H1 (cell line): ENCODE measurements at regions not wholly inside any gene's neighbourhood (a gene's known extent, or its start where the extent isn't known, plus 50 kb on each side); places are given as distances from the start of the nearest gene placed in this dataset.

Experiments
- CTCF ChIA-PET: fragments of 300-600 bp; sonication (Branson Sonifier 250); formaldehyde crosslinking; loops from one replicate; lab custom pipeline; 2021; ENCODE audit not compliant: partially characterized antibody; lab: Charles Lee
- POLR2A ChIA-PET: fragments of 300-600 bp; sonication (Branson Sonifier 250); formaldehyde crosslinking; loops from one replicate; lab custom pipeline; 2021; ENCODE audit warnings: inconsistent platforms; ENCODE audit not compliant: partially characterized antibody; lab: Charles Lee
- DNase-seq, 2 experiments: peaks; one replicate each; pipeline versions ENCODE4 v3.0.0 to v3.0.0-alpha.2; 2010 to 2022; ENCODE audit warnings: low spot score in 2 of 2, low read depth in 1 of 2, mixed read lengths in 1 of 2
- FAIRE-seq: peaks from 2 replicates; lab custom pipeline; 2011; peaks lifted over from hg19 to GRCh38; lab: Jason Lieb, UNC
- H2AFZ ChIP-seq: 2 replicates; pipeline ENCODE4 v1.8.1; 2012; ENCODE audit warnings: low read length, inconsistent platforms
- H2AK5ac ChIP-seq: 2 replicates; pipeline ENCODE4 v1.6.1; 2013; ENCODE audit warnings: low read depth, low read length
- H2BK120ac ChIP-seq: replicated peaks from 2 replicates; pipeline ENCODE3; 2013; ENCODE audit warnings: low read depth, low read length, inconsistent platforms
- H2BK12ac ChIP-seq: 2 replicates; pipeline ENCODE4 v1.6.1; 2013; ENCODE audit warnings: low read depth, low read length
- H2BK15ac ChIP-seq: 2 replicates; pipeline ENCODE4 v1.6.1; 2013; ENCODE audit warnings: low read length
- H2BK20ac ChIP-seq: 2 replicates; pipeline ENCODE4 v1.6.1; 2013; ENCODE audit warnings: low read length
- H2BK5ac ChIP-seq: 2 replicates; pipeline ENCODE4 v1.6.1; 2013; ENCODE audit warnings: low read depth, low read length
- H3K14ac ChIP-seq: 2 replicates; pipeline ENCODE4 v1.6.1; 2013; ENCODE audit warnings: inconsistent platforms; ENCODE audit not compliant: insufficient read length
- H3K18ac ChIP-seq: 2 replicates; pipeline ENCODE4 v1.6.1; 2013; ENCODE audit warnings: low read length; ENCODE audit errors: extremely low read depth
- H3K23ac ChIP-seq: 2 replicates; pipeline ENCODE4 v1.6.1; 2013; ENCODE audit warnings: inconsistent platforms; ENCODE audit not compliant: insufficient read length
- H3K23me2 ChIP-seq: 2 replicates; pipeline ENCODE4 v1.6.1; 2013; ENCODE audit warnings: low read depth, low read length
- H3K27ac ChIP-seq: 2 replicates; pipeline ENCODE4 v1.6.1; 2011; ENCODE audit warnings: low read depth, low read length, inconsistent platforms
- H3K27me3 ChIP-seq, 4 experiments: replicated peaks in 1 of 4; 1 replicate in 1 of 4; 2 replicates in 3 of 4; pipeline versions ENCODE4 v1.6.1 to v1.8.1; 2011 to 2013; ENCODE audit warnings: low read length in 3 of 4, mild to moderate bottlenecking in 3 of 4, inconsistent platforms in 2 of 4, mixed read lengths in 2 of 4, moderate library complexity in 1 of 4; ENCODE audit not compliant: control insufficient read depth in 3 of 4, insufficient read depth in 3 of 4; ENCODE audit errors: extremely low read depth in 1 of 4
- H3K36me3 ChIP-seq, 4 experiments: 2 replicates each; pipeline versions ENCODE4 v1.6.1 to v1.8.1; 2011 to 2013; ENCODE audit warnings: mild to moderate bottlenecking in 4 of 4, low read length in 3 of 4, moderate library complexity in 2 of 4, control low read depth in 1 of 4, inconsistent platforms in 1 of 4; ENCODE audit not compliant: insufficient read depth in 4 of 4, control insufficient read depth in 2 of 4
- H3K4ac ChIP-seq: replicated peaks from 2 replicates; pipeline ENCODE3; 2013; ENCODE audit warnings: low read length, low read depth, mixed read lengths, inconsistent platforms; ENCODE audit not compliant: insufficient read length
- H3K4me1 ChIP-seq, 4 experiments: replicated peaks in 1 of 4; 1 replicate in 1 of 4; 2 replicates in 3 of 4; pipeline versions ENCODE4 v1.6.1 to v1.8.1; 2011 to 2013; ENCODE audit warnings: low read length in 3 of 4, inconsistent platforms in 2 of 4, mixed read lengths in 1 of 4; ENCODE audit not compliant: insufficient read depth in 4 of 4, control insufficient read depth in 3 of 4
- H3K4me2 ChIP-seq, 2 experiments: 2 replicates each; pipeline versions ENCODE4 v1.6.1 to v1.8.1; 2011 to 2013; ENCODE audit warnings: low read depth in 2 of 2, low read length in 2 of 2, control low read depth in 1 of 2, inconsistent platforms in 1 of 2, mild to moderate bottlenecking in 1 of 2; ENCODE audit not compliant: insufficient read depth in 1 of 2
- H3K4me3 ChIP-seq, 4 experiments: fragments of 200-600, 300-600 bp in 1 of 4; sonication (generic), shearing (Covaris generic), sonication (Bioruptor Twin) in 1 of 4; 2 replicates each; pipeline versions ENCODE4 v1.5.1 to v1.8.1; 2011 to 2016; ENCODE audit warnings: low read length in 4 of 4, low read depth in 3 of 4, control low read depth in 2 of 4, inconsistent platforms in 2 of 4, mild to moderate bottlenecking in 2 of 4, mixed read lengths in 1 of 4, moderate library complexity in 1 of 4; ENCODE audit not compliant: insufficient read depth in 2 of 4; ENCODE audit errors: extremely low read depth in 1 of 4
- H3K56ac ChIP-seq: replicated peaks from 2 replicates; pipeline ENCODE3; 2013; ENCODE audit warnings: low read depth, mild to moderate bottlenecking, mixed read lengths, low read length, inconsistent platforms; ENCODE audit not compliant: insufficient read length
- H3K79me1 ChIP-seq: 2 replicates; pipeline ENCODE4 v1.6.1; 2013; ENCODE audit warnings: low read depth, low read length, control low read depth
- H3K79me2 ChIP-seq, 2 experiments: 2 replicates each; pipeline versions ENCODE4 v1.6.1 to v1.8.1; 2012 to 2013; ENCODE audit warnings: low read length in 2 of 2, mild to moderate bottlenecking in 2 of 2, inconsistent platforms in 1 of 2; ENCODE audit not compliant: insufficient read depth in 2 of 2, control insufficient read depth in 1 of 2
- H3K9ac ChIP-seq, 4 experiments: replicated peaks in 1 of 4; 1 replicate in 1 of 4; 2 replicates in 3 of 4; pipeline versions ENCODE4 v1.6.1 to v1.8.1; 2011 to 2013; ENCODE audit warnings: low read depth in 3 of 4, low read length in 3 of 4, control low read depth in 2 of 4, mild to moderate bottlenecking in 2 of 4, moderate library complexity in 2 of 4, inconsistent platforms in 1 of 4; ENCODE audit errors: extremely low read depth in 1 of 4
- H3K9me3 ChIP-seq, 2 experiments: 2 replicates each; pipeline versions ENCODE4 v1.6.1 to v1.8.1; 2012 to 2013; ENCODE audit warnings: mild to moderate bottlenecking in 2 of 2, moderate library complexity in 2 of 2, control low read depth in 1 of 2, inconsistent platforms in 1 of 2, low read depth in 1 of 2, low read length in 1 of 2, mixed read lengths in 1 of 2; ENCODE audit not compliant: insufficient read depth in 2 of 2
- H4K20me1 ChIP-seq, 2 experiments: replicated peaks in 1 of 2; 2 replicates each; pipeline versions ENCODE3 to v1.8.1; 2011 to 2013; ENCODE audit warnings: inconsistent platforms in 2 of 2, low read length in 2 of 2, mild to moderate bottlenecking in 1 of 2; ENCODE audit not compliant: insufficient read depth in 2 of 2, control insufficient read depth in 1 of 2
- H4K5ac ChIP-seq: 2 replicates; pipeline ENCODE4 v1.6.1; 2013; ENCODE audit warnings: low read length, low read depth, mixed read lengths, inconsistent platforms; ENCODE audit not compliant: insufficient read length
- H4K8ac ChIP-seq: 2 replicates; pipeline ENCODE4 v1.8.0; 2013; ENCODE audit warnings: mild to moderate bottlenecking, moderate library complexity, low read length, inconsistent platforms; ENCODE audit not compliant: insufficient read depth; ENCODE audit errors: extremely low read depth
- H4K91ac ChIP-seq: replicated peaks from 2 replicates; pipeline ENCODE3; 2013; ENCODE audit warnings: low read length, mixed read lengths, inconsistent platforms; ENCODE audit not compliant: insufficient read length
- KDM4A ChIP-seq: IDR thresholded peaks from one replicate; pipeline ENCODE4 v1.7.1; 2012; ENCODE audit warnings: low read depth, mild to moderate bottlenecking, moderate library complexity, low read length, inconsistent platforms; ENCODE audit not compliant: severe bottlenecking
- RBBP5 ChIP-seq: IDR thresholded peaks from 2 replicates; pipeline ENCODE4 v1.7.1; 2012; ENCODE audit warnings: low read depth, mild to moderate bottlenecking, inconsistent platforms, low read length, moderate library complexity, borderline replicate concordance
- WGBS, 2 experiments: shearing (Covaris generic) in 1 of 2; methylation state at CpG; one replicate each; pipeline versions ENCODE4 v1.1.6 to v1.1.7; 2013 to 2015; ENCODE audit warnings: low lambda C conversion rate in 2 of 2, mixed read lengths in 2 of 2, inconsistent platforms in 1 of 2, low coverage in 1 of 2, missing lambda C conversion rate in 1 of 2; ENCODE audit not compliant: insufficient replicate concordance in 2 of 2, insufficient coverage in 1 of 2, insufficient read length in 1 of 2; ENCODE audit errors: extremely low coverage in 1 of 2, missing lambda C conversion rate in 1 of 2; 5-methylcytosine and 5-hydroxymethylcytosine counted together

GRCh38 chrX:74061879-74062278 lies 209.4 kb upstream of the XIST start:
- Histone ChIP-seq H2BK12ac (no peak overlapping the region), H4K20me1 (no peaks in the 10 kb centered on the region), H3K23me2 (no peaks in the 10 kb centered on the region), H3K27ac (no peak overlapping the region), H2AK5ac (no peak overlapping the region), H2BK5ac (no peak overlapping the region), H2BK20ac (no peak overlapping the region), H2BK120ac (no peak overlapping the region), H4K5ac (no peak overlapping the region), H3K23ac (no peak overlapping the region), H3K4me3 (no peak overlapping the region), H3K36me3 (no peaks in the 10 kb centered on the region), H3K9ac (no peak overlapping the region), H3K4me1 (no peaks in the 10 kb centered on the region), H4K8ac (no peak overlapping the region), H3K9me3 (no peaks in the 10 kb centered on the region), H3K79me1 (no peaks in the 10 kb centered on the region), H3K27me3 (no peaks in the 10 kb centered on the region), H3K14ac (no peak overlapping the region), H3K4me2 (no peak overlapping the region), H4K91ac (no peak overlapping the region), H3K56ac (no peak overlapping the region), H3K18ac (no peak overlapping the region), H3K79me2 (no peaks in the 10 kb centered on the region), H3K4ac (no peak overlapping the region), H2BK15ac (no peak overlapping the region), H2AFZ (no peak overlapping the region)
- ChIA-PET POLR2A (no interaction called here), CTCF (no interaction called here)
- FAIRE-seq (peak; percentile 13), DNase-seq (no peak)
- WGBS, 2 experiments, result 85% methylated on average over 4 of the region's 4 CpGs; no CpG with 5 or more reads in 1 of the 2 experiments
- TF ChIP-seq KDM4A, result no peak
- no peak for TF ChIP-seq RBBP5
